COR-L47 (cell line): ENCODE measurements at regions not wholly inside any gene's neighbourhood (a gene's known extent, or its start where the extent isn't known, plus 50 kb on each side); places are given as distances from the start of the nearest gene placed in this dataset.

ENCODE experiments used
- DNase-seq: peaks from one replicate; lab custom pipeline; 2025; lab: John Stamatoyannopoulos, UW

- no peak for DNase-seq
Measured at GRCh38 chr1:213647864-213648650, 339.7 kb upstream of the PROX1 start.

GRCh38 chr1:213649373-213649772 lies 338.4 kb upstream of the PROX1 start:
- DNase-seq = no peak

- no peak for DNase-seq
Measured at GRCh38 chr1:213650603-213651002, 337.2 kb upstream of the PROX1 start.

- DNase-seq = no peak
Measured at GRCh38 chr1:213651077-213651476, 336.7 kb upstream of the PROX1 start.

- DNase-seq = no peak
Measured at GRCh38 chr1:213652109-213652508, 335.7 kb upstream of the PROX1 start.

GRCh38 chr1:213656039-213656438 lies 331.7 kb upstream of the PROX1 start:
- DNase-seq = no peak

GRCh38 chr1:213656503-213656902 lies 331.3 kb upstream of the PROX1 start:
- DNase-seq = no peak

- DNase-seq = no peak
Measured at GRCh38 chr1:213657013-213657412, 330.8 kb upstream of the PROX1 start.

- DNase-seq = no peak
Measured at GRCh38 chr1:213657879-213658278, 329.9 kb upstream of the PROX1 start.

GRCh38 chr1:213658457-213658856 lies 329.3 kb upstream of the PROX1 start:
- DNase-seq = no peak

GRCh38 chr1:213659580-213660547 lies 327.9 kb upstream of the PROX1 start:
- DNase-seq = no peak

- DNase-seq = no peak
Measured at GRCh38 chr1:213661302-213661701, 326.5 kb upstream of the PROX1 start.

- DNase-seq = peak; percentile 12
Measured at GRCh38 chr1:213666113-213666512, 321.7 kb upstream of the PROX1 start.

GRCh38 chr1:213666922-213667321 lies 320.9 kb upstream of the PROX1 start:
- DNase-seq = no peak

- no peak for DNase-seq
Measured at GRCh38 chr1:213669512-213669911, 318.3 kb upstream of the PROX1 start.

GRCh38 chr1:213669964-213670691 lies 317.6 kb upstream of the PROX1 start:
- peak; percentile 81 for DNase-seq

- DNase-seq = no peak
Measured at GRCh38 chr1:213670692-213671023, 317.1 kb upstream of the PROX1 start.

- DNase-seq = no peak
Measured at GRCh38 chr1:213675043-213675442, 312.7 kb upstream of the PROX1 start.

GRCh38 chr1:213676736-213677135 lies 311.0 kb upstream of the PROX1 start:
- no peak for DNase-seq

GRCh38 chr1:213678348-213678747 lies 309.4 kb upstream of the PROX1 start:
- no peak for DNase-seq

GRCh38 chr1:213678753-213679152 lies 309.0 kb upstream of the PROX1 start:
- DNase-seq = no peak

GRCh38 chr1:213679153-213679552 lies 308.6 kb upstream of the PROX1 start:
- no peak for DNase-seq
